GM23338 (cell line): ENCODE measurements at regions not wholly inside any gene's neighbourhood (a gene's known extent, or its start where the extent isn't known, plus 50 kb on each side); places are given as distances from the start of the nearest gene placed in this dataset.

Experiments used
- ATAC-seq: fragments of 200-7000 bp; cut with Tn5 transposase; 3 replicates; pipeline ENCODE4 v1.9.1; 2020
- DNase-seq: peaks from one replicate; pipeline ENCODE4 v3.0.0-alpha.2; 2015; ENCODE audit warnings: low spot score
- H2AFZ ChIP-seq: fragments of 200-600 bp; sonication (generic); 2 replicates; pipeline ENCODE4 v1.8.0; 2016; ENCODE audit warnings: antibody characterized with exemption, mild to moderate bottlenecking, moderate library complexity
- H3F3A ChIP-seq: fragments of 200-600 bp; sonication (generic); replicated peaks from 2 replicates; pipeline ENCODE4 v1.8.0; 2017; ENCODE audit warnings: antibody characterized with exemption, mixed run types, low read depth
- H3K27ac ChIP-seq: fragments of 200-600 bp; sonication (generic); 2 replicates; pipeline ENCODE4 v1.6.1; 2016; ENCODE audit warnings: low read depth
- H3K27me3 ChIP-seq: fragments of 200-600 bp; sonication (generic); 2 replicates; pipeline ENCODE4 v1.8.0; 2016; ENCODE audit warnings: mild to moderate bottlenecking, mixed run types, moderate library complexity; ENCODE audit not compliant: insufficient read depth
- H3K36me3 ChIP-seq: fragments of 200-600 bp; sonication (generic); 2 replicates; pipeline ENCODE4 v1.8.0; 2016; ENCODE audit warnings: mild to moderate bottlenecking; ENCODE audit not compliant: insufficient read depth
- H3K4me1 ChIP-seq: fragments of 200-600 bp; sonication (generic); 2 replicates; pipeline ENCODE4 v1.8.0; 2016; ENCODE audit warnings: mild to moderate bottlenecking, moderate library complexity; ENCODE audit not compliant: insufficient read depth
- H3K4me2 ChIP-seq: fragments of 200-600 bp; sonication (generic); 2 replicates; pipeline ENCODE4 v1.7.1; 2017; ENCODE audit warnings: mixed run types
- H3K4me3 ChIP-seq: fragments of 200-600 bp; sonication (generic); 2 replicates; pipeline ENCODE4 v1.6.1; 2016; ENCODE audit warnings: mixed run types
- H3K79me2 ChIP-seq: fragments of 200-600 bp; sonication (generic); replicated peaks from 2 replicates; pipeline ENCODE4 v1.8.0; 2017; ENCODE audit warnings: mild to moderate bottlenecking; ENCODE audit not compliant: insufficient read depth
- H3K9me2 ChIP-seq: fragments of 200-600 bp; sonication (generic); 2 replicates; pipeline ENCODE4 v1.8.0; 2017; ENCODE audit not compliant: insufficient read depth
- H4K20me1 ChIP-seq: fragments of 200-600 bp; sonication (generic); replicated peaks from 2 replicates; pipeline ENCODE4 v1.8.0; 2017; ENCODE audit warnings: mild to moderate bottlenecking; ENCODE audit not compliant: insufficient read depth
- H3K27ac Mint-ChIP-seq: 2 replicates; pipeline ENCODE4 v1.8.0; 2020; ENCODE audit warnings: inconsistent platforms, mild to moderate bottlenecking, moderate library complexity, mixed read lengths
- H3K27me3 Mint-ChIP-seq: 3 replicates; pipeline ENCODE4 v1.8.0; 2022; ENCODE audit warnings: low read depth, mild to moderate bottlenecking, moderate library complexity, mixed read lengths, inconsistent platforms; ENCODE audit not compliant: insufficient read depth, poor library complexity
- H3K36me3 Mint-ChIP-seq: 3 replicates; pipeline ENCODE4 v1.8.0; 2021; ENCODE audit warnings: low read depth, mild to moderate bottlenecking, inconsistent platforms, moderate library complexity, mixed read lengths
- H3K4me1 Mint-ChIP-seq: 3 replicates; pipeline ENCODE4 v1.8.0; 2020; ENCODE audit warnings: mild to moderate bottlenecking, inconsistent platforms, mixed read lengths
- H3K4me3 Mint-ChIP-seq: 3 replicates; pipeline ENCODE4 v1.8.0; 2021; ENCODE audit warnings: moderate library complexity, mild to moderate bottlenecking, inconsistent platforms, mixed read lengths
- H3K9me3 Mint-ChIP-seq: 3 replicates; pipeline ENCODE4 v1.8.0; 2020; ENCODE audit warnings: moderate library complexity, mild to moderate bottlenecking, inconsistent platforms, mixed read lengths
- EZH2phosphoT487 ChIP-seq: fragments of 200-600 bp; sonication (generic); IDR thresholded peaks from one replicate; pipeline ENCODE4 v1.8.1; 2018; ENCODE audit warnings: antibody characterized with exemption; ENCODE audit not compliant: unreplicated experiment
- JUNB ChIP-seq: IDR thresholded peaks from one replicate; pipeline ENCODE4 v1.6.1; 2016; ENCODE audit warnings: antibody characterized with exemption; ENCODE audit not compliant: unreplicated experiment
- STAT1 ChIP-seq: IDR thresholded peaks from one replicate; pipeline ENCODE4 v1.6.1; 2016; ENCODE audit warnings: antibody characterized with exemption; ENCODE audit not compliant: unreplicated experiment
- ZNF114 ChIP-seq: fragments of 250-450 bp; sonication (Bioruptor Pico); IDR thresholded peaks from 2 replicates; pipeline ENCODE4 v1.5.0; 2020; ENCODE audit warnings: mild to moderate bottlenecking, moderate library complexity
- ZNF331 ChIP-seq: fragments of 250-450 bp; sonication (Bioruptor Pico); IDR thresholded peaks from 2 replicates; pipeline ENCODE4 v1.5.0; 2020; ENCODE audit warnings: low read depth, mild to moderate bottlenecking, moderate library complexity
- TF ChIP-seq, protein P1 (sequence below): fragments of 250-450 bp; sonication (Bioruptor Pico); IDR thresholded peaks from 2 replicates; pipeline ENCODE4 v1.5.0; 2020; ENCODE audit warnings: mild to moderate bottlenecking, moderate library complexity
- TF ChIP-seq, protein P2 (sequence below): IDR thresholded peaks from 2 replicates; pipeline ENCODE4 v1.6.1; 2016; ENCODE audit warnings: antibody characterized with exemption
- TF ChIP-seq, protein P3 (sequence below), 2 experiments: fragments of 200-600 bp in 1 of 2; sonication (generic) in 1 of 2; conservative IDR thresholded peaks; 2 replicates each; pipeline versions ENCODE4 v1.5.1 to v1.6.1; 2016 to 2017; ENCODE audit warnings: antibody characterized with exemption in 2 of 2, low read depth in 2 of 2, mild to moderate bottlenecking in 2 of 2, moderate library complexity in 1 of 2

DNA sequence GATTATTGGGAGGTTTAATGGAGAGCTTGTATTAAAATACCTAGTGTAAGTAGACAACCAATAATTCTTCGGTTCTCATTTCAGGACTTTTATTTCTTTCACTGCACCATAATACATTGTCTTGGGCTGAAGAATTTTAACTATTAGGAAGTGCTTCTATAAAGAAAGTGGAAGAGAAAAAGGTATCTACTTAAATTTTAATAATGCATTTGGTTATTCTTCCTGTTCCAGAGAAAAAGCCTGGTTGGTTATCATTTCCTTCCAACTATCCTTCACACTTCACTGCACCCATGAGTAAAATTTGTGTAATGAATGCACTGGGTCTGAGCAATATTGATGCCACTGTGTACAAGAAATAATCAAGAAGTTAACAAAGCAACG lies 629.0 kb upstream of the DPP6 start:
- no peak overlapping the region for H3K4me3 Mint-ChIP-seq
- H3K4me1 ChIP-seq: no peaks in the 10 kb centered on the region
- DNase-seq: no peak
- H3K4me3 ChIP-seq: no peak overlapping the region
- H3F3A ChIP-seq: no peaks in the 10 kb centered on the region
- H3K9me2 ChIP-seq: peaks cover 2% of the 10 kb centered on the region; the same call in 1 of the 2 replicates
- no peak overlapping the region for H3K27ac ChIP-seq
- ATAC-seq: no peak
- no peaks in the 10 kb centered on the region for H3K27me3 ChIP-seq
- no peak overlapping the region for H3K4me2 ChIP-seq
- no peaks in the 10 kb centered on the region for H3K79me2 ChIP-seq
- H3K27me3 Mint-ChIP-seq: no peaks in the 10 kb centered on the region
- no peak overlapping the region for H3K27ac Mint-ChIP-seq
- no peaks in the 10 kb centered on the region for H3K4me1 Mint-ChIP-seq
- no peak overlapping the region for H2AFZ ChIP-seq
- no peaks in the 10 kb centered on the region for H4K20me1 ChIP-seq
- TF ChIP-seq ZNF331 (no peak), JUNB (no peak), EZH2phosphoT487 (no peak), ZNF114 (CRISPR knock-in tag) (no peak), STAT1 (no peak)
- TF ChIP-seq, protein P1, sequence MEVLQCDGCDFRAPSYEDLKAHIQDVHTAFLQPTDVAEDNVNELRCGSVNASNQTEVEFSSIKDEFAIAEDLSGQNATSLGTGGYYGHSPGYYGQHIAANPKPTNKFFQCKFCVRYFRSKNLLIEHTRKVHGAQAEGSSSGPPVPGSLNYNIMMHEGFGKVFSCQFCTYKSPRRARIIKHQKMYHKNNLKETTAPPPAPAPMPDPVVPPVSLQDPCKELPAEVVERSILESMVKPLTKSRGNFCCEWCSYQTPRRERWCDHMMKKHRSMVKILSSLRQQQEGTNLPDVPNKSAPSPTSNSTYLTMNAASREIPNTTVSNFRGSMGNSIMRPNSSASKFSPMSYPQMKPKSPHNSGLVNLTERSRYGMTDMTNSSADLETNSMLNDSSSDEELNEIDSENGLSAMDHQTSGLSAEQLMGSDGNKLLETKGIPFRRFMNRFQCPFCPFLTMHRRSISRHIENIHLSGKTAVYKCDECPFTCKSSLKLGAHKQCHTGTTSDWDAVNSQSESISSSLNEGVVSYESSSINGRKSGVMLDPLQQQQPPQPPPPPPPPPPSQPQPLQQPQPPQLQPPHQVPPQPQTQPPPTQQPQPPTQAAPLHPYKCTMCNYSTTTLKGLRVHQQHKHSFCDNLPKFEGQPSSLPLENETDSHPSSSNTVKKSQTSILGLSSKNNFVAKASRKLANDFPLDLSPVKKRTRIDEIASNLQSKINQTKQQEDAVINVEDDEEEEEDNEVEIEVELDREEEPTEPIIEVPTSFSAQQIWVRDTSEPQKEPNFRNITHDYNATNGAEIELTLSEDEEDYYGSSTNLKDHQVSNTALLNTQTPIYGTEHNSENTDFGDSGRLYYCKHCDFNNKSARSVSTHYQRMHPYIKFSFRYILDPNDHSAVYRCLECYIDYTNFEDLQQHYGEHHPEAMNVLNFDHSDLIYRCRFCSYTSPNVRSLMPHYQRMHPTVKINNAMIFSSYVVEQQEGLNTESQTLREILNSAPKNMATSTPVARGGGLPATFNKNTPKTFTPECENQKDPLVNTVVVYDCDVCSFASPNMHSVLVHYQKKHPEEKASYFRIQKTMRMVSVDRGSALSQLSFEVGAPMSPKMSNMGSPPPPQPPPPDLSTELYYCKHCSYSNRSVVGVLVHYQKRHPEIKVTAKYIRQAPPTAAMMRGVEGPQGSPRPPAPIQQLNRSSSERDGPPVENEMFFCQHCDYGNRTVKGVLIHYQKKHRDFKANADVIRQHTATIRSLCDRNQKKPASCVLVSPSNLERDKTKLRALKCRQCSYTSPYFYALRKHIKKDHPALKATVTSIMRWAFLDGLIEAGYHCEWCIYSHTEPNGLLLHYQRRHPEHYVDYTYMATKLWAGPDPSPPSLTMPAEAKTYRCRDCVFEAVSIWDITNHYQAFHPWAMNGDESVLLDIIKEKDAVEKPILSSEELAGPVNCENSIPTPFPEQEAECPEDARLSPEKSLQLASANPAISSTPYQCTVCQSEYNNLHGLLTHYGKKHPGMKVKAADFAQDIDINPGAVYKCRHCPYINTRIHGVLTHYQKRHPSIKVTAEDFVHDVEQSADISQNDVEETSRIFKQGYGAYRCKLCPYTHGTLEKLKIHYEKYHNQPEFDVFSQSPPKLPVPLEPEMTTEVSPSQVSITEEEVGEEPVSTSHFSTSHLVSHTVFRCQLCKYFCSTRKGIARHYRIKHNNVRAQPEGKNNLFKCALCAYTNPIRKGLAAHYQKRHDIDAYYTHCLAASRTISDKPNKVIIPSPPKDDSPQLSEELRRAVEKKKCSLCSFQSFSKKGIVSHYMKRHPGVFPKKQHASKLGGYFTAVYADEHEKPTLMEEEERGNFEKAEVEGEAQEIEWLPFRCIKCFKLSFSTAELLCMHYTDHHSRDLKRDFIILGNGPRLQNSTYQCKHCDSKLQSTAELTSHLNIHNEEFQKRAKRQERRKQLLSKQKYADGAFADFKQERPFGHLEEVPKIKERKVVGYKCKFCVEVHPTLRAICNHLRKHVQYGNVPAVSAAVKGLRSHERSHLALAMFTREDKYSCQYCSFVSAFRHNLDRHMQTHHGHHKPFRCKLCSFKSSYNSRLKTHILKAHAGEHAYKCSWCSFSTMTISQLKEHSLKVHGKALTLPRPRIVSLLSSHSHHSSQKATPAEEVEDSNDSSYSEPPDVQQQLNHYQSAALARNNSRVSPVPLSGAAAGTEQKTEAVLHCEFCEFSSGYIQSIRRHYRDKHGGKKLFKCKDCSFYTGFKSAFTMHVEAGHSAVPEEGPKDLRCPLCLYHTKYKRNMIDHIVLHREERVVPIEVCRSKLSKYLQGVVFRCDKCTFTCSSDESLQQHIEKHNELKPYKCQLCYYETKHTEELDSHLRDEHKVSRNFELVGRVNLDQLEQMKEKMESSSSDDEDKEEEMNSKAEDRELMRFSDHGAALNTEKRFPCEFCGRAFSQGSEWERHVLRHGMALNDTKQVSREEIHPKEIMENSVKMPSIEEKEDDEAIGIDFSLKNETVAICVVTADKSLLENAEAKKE (CRISPR knock-in tag): no peak
- TF ChIP-seq, protein P2, sequence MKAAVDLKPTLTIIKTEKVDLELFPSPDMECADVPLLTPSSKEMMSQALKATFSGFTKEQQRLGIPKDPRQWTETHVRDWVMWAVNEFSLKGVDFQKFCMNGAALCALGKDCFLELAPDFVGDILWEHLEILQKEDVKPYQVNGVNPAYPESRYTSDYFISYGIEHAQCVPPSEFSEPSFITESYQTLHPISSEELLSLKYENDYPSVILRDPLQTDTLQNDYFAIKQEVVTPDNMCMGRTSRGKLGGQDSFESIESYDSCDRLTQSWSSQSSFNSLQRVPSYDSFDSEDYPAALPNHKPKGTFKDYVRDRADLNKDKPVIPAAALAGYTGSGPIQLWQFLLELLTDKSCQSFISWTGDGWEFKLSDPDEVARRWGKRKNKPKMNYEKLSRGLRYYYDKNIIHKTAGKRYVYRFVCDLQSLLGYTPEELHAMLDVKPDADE: no peak
- TF ChIP-seq, protein P3, sequence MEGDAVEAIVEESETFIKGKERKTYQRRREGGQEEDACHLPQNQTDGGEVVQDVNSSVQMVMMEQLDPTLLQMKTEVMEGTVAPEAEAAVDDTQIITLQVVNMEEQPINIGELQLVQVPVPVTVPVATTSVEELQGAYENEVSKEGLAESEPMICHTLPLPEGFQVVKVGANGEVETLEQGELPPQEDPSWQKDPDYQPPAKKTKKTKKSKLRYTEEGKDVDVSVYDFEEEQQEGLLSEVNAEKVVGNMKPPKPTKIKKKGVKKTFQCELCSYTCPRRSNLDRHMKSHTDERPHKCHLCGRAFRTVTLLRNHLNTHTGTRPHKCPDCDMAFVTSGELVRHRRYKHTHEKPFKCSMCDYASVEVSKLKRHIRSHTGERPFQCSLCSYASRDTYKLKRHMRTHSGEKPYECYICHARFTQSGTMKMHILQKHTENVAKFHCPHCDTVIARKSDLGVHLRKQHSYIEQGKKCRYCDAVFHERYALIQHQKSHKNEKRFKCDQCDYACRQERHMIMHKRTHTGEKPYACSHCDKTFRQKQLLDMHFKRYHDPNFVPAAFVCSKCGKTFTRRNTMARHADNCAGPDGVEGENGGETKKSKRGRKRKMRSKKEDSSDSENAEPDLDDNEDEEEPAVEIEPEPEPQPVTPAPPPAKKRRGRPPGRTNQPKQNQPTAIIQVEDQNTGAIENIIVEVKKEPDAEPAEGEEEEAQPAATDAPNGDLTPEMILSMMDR (conservative IDR thresholded peaks at IDR 0.05; ENCODE audit: low read depth in 2 of 2): no peak
- H3K36me3 Mint-ChIP-seq: peaks cover 11% of the 10 kb centered on the region
- peaks cover 6% of the 10 kb centered on the region; the same call in 1 of the 2 replicates for H3K36me3 ChIP-seq
- peaks cover 98% of the 10 kb centered on the region for H3K9me3 Mint-ChIP-seq
